ENCODE measurements at regions not wholly inside any gene's neighbourhood (a gene's known extent, or its start where the extent isn't known, plus 50 kb on each side); places are given as distances from the start of the nearest gene placed in this dataset.

- no peak for DNase-seq
- no peak overlapping the region for H3K9ac ChIP-seq (ENCODE audit: extremely low read depth, low read length, poor library complexity, severe bottlenecking)
- no peaks in the 10 kb centered on the region for H3K27me3 Mint-ChIP-seq (ENCODE audit: insufficient read depth)
- H3K4me3 Mint-ChIP-seq, result no peak overlapping the region
- no peaks in the 10 kb centered on the region for H3K9me3 Mint-ChIP-seq
- H3K4me3 ChIP-seq (ENCODE audit: low read length), result no peak overlapping the region
- H3K27ac ChIP-seq (ENCODE audit: low read depth, low read length), result no peak overlapping the region
- no peaks in the 10 kb centered on the region for H3K4me1 ChIP-seq (ENCODE audit: control insufficient read depth, insufficient read depth, low read length)
- H3K9me3 ChIP-seq (ENCODE audit: control insufficient read depth, low read length), result no peaks in the 10 kb centered on the region
- H3K4me1 Mint-ChIP-seq, result peaks cover 3% of the 10 kb centered on the region
- 40 to 69% methylated on average over 1 of the region's 1 CpG for WGBS, 2 experiments (ENCODE audit: insufficient coverage in 1 of 2, insufficient read length in 1 of 2)
- no peaks in the 10 kb centered on the region for H3K27me3 ChIP-seq (ENCODE audit: control insufficient read depth, insufficient read depth, low read length, poor library complexity, severe bottlenecking)
- H3K36me3 ChIP-seq (ENCODE audit: control insufficient read depth, insufficient read depth, low read length), result no peaks in the 10 kb centered on the region
- no peaks in the 10 kb centered on the region for H3K36me3 Mint-ChIP-seq (ENCODE audit: low read depth)
- TF ChIP-seq CTCF (conservative IDR thresholded peaks at IDR 0.05), result no peak
- H3K27ac Mint-ChIP-seq, result no peak overlapping the region
These were observed 178.7 kb downstream of the KDR start for GRCh38 chr4:54946741-54947140.

GRCh38 chr4:54945838-54946237 is 179.6 kb downstream of the KDR start:
- TF ChIP-seq CTCF (conservative IDR thresholded peaks at IDR 0.05), result peak; percentile 40
- no peaks in the 10 kb centered on the region for H3K9me3 ChIP-seq (ENCODE audit: control insufficient read depth, low read length)
- no peak for DNase-seq
- H3K27ac ChIP-seq (ENCODE audit: low read depth, low read length), result no peak overlapping the region
- H3K4me1 ChIP-seq (ENCODE audit: control insufficient read depth, insufficient read depth, low read length), result no peaks in the 10 kb centered on the region
- peaks cover 2% of the 10 kb centered on the region for H3K27me3 Mint-ChIP-seq (ENCODE audit: insufficient read depth)
- no peak overlapping the region for H3K4me3 Mint-ChIP-seq
- H3K36me3 ChIP-seq (ENCODE audit: control insufficient read depth, insufficient read depth, low read length), result no peaks in the 10 kb centered on the region
- H3K36me3 Mint-ChIP-seq (ENCODE audit: low read depth), result no peaks in the 10 kb centered on the region
- H3K27me3 ChIP-seq (ENCODE audit: control insufficient read depth, insufficient read depth, low read length, poor library complexity, severe bottlenecking), result no peaks in the 10 kb centered on the region
- 83% methylated on average over 6 of the region's 6 CpGs for WGBS, 2 experiments (ENCODE audit: insufficient coverage in 1 of 2, insufficient read length in 1 of 2)
- H3K9me3 Mint-ChIP-seq, result no peaks in the 10 kb centered on the region
- no peak overlapping the region for H3K9ac ChIP-seq (ENCODE audit: extremely low read depth, low read length, poor library complexity, severe bottlenecking)
- peaks cover 3% of the 10 kb centered on the region for H3K4me1 Mint-ChIP-seq
- H3K4me3 ChIP-seq (ENCODE audit: low read length), result no peak overlapping the region
- H3K27ac Mint-ChIP-seq, result no peak overlapping the region

- Histone ChIP-seq H3K9ac (ENCODE audit: extremely low read depth, low read length, poor library complexity, severe bottlenecking) (no peak overlapping the region), H3K27me3 (ENCODE audit: control insufficient read depth, insufficient read depth, low read length, poor library complexity, severe bottlenecking) (no peaks in the 10 kb centered on the region), H3K27ac (ENCODE audit: low read depth, low read length) (no peak overlapping the region), H3K36me3 (ENCODE audit: control insufficient read depth, insufficient read depth, low read length) (no peaks in the 10 kb centered on the region), H3K4me3 (ENCODE audit: low read length) (no peak overlapping the region), H3K9me3 (ENCODE audit: control insufficient read depth, low read length) (no peaks in the 10 kb centered on the region), H3K4me1 (ENCODE audit: control insufficient read depth, insufficient read depth, low read length) (no peaks in the 10 kb centered on the region)
- Mint-ChIP-seq H3K4me1 (peaks cover 3% of the 10 kb centered on the region), H3K27me3 (ENCODE audit: insufficient read depth) (peaks cover 2% of the 10 kb centered on the region), H3K4me3 (no peak overlapping the region), H3K27ac (no peak overlapping the region), H3K9me3 (no peaks in the 10 kb centered on the region), H3K36me3 (ENCODE audit: low read depth) (no peaks in the 10 kb centered on the region)
- no peak for DNase-seq
- TF ChIP-seq CTCF (conservative IDR thresholded peaks at IDR 0.05), result no peak
- WGBS, 2 experiments (ENCODE audit: insufficient coverage in 1 of 2, insufficient read length in 1 of 2), result 87% methylated on average over 3 of the region's 4 CpGs; no CpG with 5 or more reads in 1 of the 2 experiments
These were observed 182.7 kb downstream of the KDR start for GRCh38 chr4:54942721-54943120.

Data from endodermal cell (in vitro differentiated cells).